IMR-90 (cell line): ENCODE measurements at regions not wholly inside any gene's neighbourhood (a gene's known extent, or its start where the extent isn't known, plus 50 kb on each side); places are given as distances from the start of the nearest gene placed in this dataset.

Experiments used
- ATAC-seq: fragments of 200-7000 bp; cut with Tn5 transposase; 2 replicates; pipeline ENCODE4 v1.9.1; 2020; ENCODE audit warnings: low read depth, mild to moderate bottlenecking, moderate library complexity
- BruUV-seq: library from RNA; stranded (reverse); fragments of 400-500 nt; replicated peaks from 2 replicates; lab custom pipeline; 2021; lab: Mats Ljungman, UMichigan
- CTCF ChIA-PET: fragments of 300-600 bp; formaldehyde crosslinking; extraction: SDS; loops from one replicate; lab custom pipeline; 2021; ENCODE audit warnings: antibody characterized with exemption; lab: Yijun Ruan, JAX
- POLR2A ChIA-PET: fragments of 300-600 bp; sonication (Branson Sonifier 250); formaldehyde crosslinking; loops from one replicate; lab custom pipeline; 2022; ENCODE audit warnings: antibody characterized with exemption; ENCODE audit not compliant: unreplicated experiment; lab: Charles Lee
- DNase-seq: peaks from one replicate; pipeline ENCODE4 v3.0.0; 2013
- H2AFZ ChIP-seq: replicated peaks from 2 replicates; pipeline ENCODE3; 2013; ENCODE audit warnings: low read length, mild to moderate bottlenecking; ENCODE audit not compliant: poor library complexity
- H2AK5ac ChIP-seq: 2 replicates; pipeline ENCODE4 v1.6.1; 2013; ENCODE audit warnings: low read depth, low read length, inconsistent platforms
- H2AK9ac ChIP-seq: replicated peaks from 2 replicates; pipeline ENCODE3; 2013; ENCODE audit warnings: mild to moderate bottlenecking, low read depth, low read length, moderate library complexity; ENCODE audit not compliant: poor library complexity
- H2BK120ac ChIP-seq: 2 replicates; pipeline ENCODE4 v1.6.1; 2013; ENCODE audit warnings: low read depth, low read length, inconsistent platforms
- H2BK15ac ChIP-seq: 3 replicates; pipeline ENCODE4 v1.6.1; 2013; ENCODE audit warnings: low read depth, low read length, inconsistent platforms
- H2BK20ac ChIP-seq: 2 replicates; pipeline ENCODE4 v1.6.1; 2013; ENCODE audit warnings: low read depth, mild to moderate bottlenecking, inconsistent platforms, low read length, moderate library complexity
- H2BK5ac ChIP-seq: 2 replicates; pipeline ENCODE4 v1.6.1; 2013; ENCODE audit warnings: mild to moderate bottlenecking, low read depth, low read length, inconsistent platforms; ENCODE audit not compliant: poor library complexity, severe bottlenecking
- H3K14ac ChIP-seq: replicated peaks from 2 replicates; pipeline ENCODE4 v1.6.1; 2013; ENCODE audit warnings: low read depth, low read length, inconsistent platforms
- H3K18ac ChIP-seq: 2 replicates; pipeline ENCODE4 v1.6.1; 2013; ENCODE audit warnings: low read depth, low read length, control low read depth
- H3K23ac ChIP-seq: 2 replicates; pipeline ENCODE4 v1.6.1; 2013; ENCODE audit warnings: low read depth, low read length, inconsistent platforms
- H3K27ac ChIP-seq: 2 replicates; pipeline ENCODE4 v1.5.1; 2013; ENCODE audit warnings: mild to moderate bottlenecking, control low read depth, low read length; ENCODE audit not compliant: insufficient read depth
- H3K27me3 ChIP-seq: 2 replicates; pipeline ENCODE4 v1.6.1; 2013; ENCODE audit warnings: low read length; ENCODE audit not compliant: control insufficient read depth, insufficient read depth
- H3K36me3 ChIP-seq: 2 replicates; pipeline ENCODE4 v1.6.1; 2013; ENCODE audit warnings: low read length, mixed read lengths; ENCODE audit not compliant: control insufficient read depth, insufficient read depth
- H3K4ac ChIP-seq: 2 replicates; pipeline ENCODE4 v1.6.1; 2013; ENCODE audit warnings: low read depth, low read length, inconsistent platforms
- H3K4me1 ChIP-seq: 2 replicates; pipeline ENCODE4 v1.6.1; 2013; ENCODE audit warnings: low read length, mixed read lengths; ENCODE audit not compliant: control insufficient read depth, insufficient read depth
- H3K4me2 ChIP-seq: 2 replicates; pipeline ENCODE4 v1.6.1; 2013; ENCODE audit warnings: low read depth, mild to moderate bottlenecking, control low read depth, low read length, moderate library complexity
- H3K4me3 ChIP-seq: 2 replicates; pipeline ENCODE4 v1.5.1; 2013; ENCODE audit warnings: low read depth, mild to moderate bottlenecking, control low read depth, low read length, moderate library complexity; ENCODE audit not compliant: insufficient read depth
- H3K56ac ChIP-seq: 2 replicates; pipeline ENCODE4 v1.6.1; 2013; ENCODE audit warnings: low read length, inconsistent platforms; ENCODE audit not compliant: insufficient read depth; ENCODE audit errors: extremely low read depth
- H3K79me1 ChIP-seq, 2 experiments: 2 replicates each; pipeline ENCODE4 v1.6.1; 2013; ENCODE audit warnings: low read length in 2 of 2, inconsistent platforms in 1 of 2, low read depth in 1 of 2
- H3K9ac ChIP-seq: 2 replicates; pipeline ENCODE4 v1.6.1; 2013; ENCODE audit warnings: low read depth, low read length, control low read depth
- H3K9me1 ChIP-seq: 2 replicates; pipeline ENCODE4 v1.6.1; 2013; ENCODE audit warnings: low read length, inconsistent platforms; ENCODE audit not compliant: insufficient read depth
- H3K9me3 ChIP-seq: 2 replicates; pipeline ENCODE4 v1.6.1; 2013; ENCODE audit warnings: low read length; ENCODE audit not compliant: control insufficient read depth, insufficient read depth
- H4K20me1 ChIP-seq: 2 replicates; pipeline ENCODE4 v1.6.1; 2013; ENCODE audit warnings: low read length, inconsistent platforms; ENCODE audit not compliant: insufficient read depth
- H4K5ac ChIP-seq: 2 replicates; pipeline ENCODE4 v1.6.1; 2013; ENCODE audit warnings: mild to moderate bottlenecking, low read depth, low read length, control low read depth
- H4K8ac ChIP-seq, 2 experiments: 2 replicates each; pipeline ENCODE4 v1.6.1; 2013; ENCODE audit warnings: low read depth in 2 of 2, low read length in 2 of 2, control low read depth in 1 of 2, inconsistent platforms in 1 of 2
- H4K91ac ChIP-seq: 2 replicates; pipeline ENCODE4 v1.6.1; 2013; ENCODE audit warnings: low read depth, low read length, inconsistent platforms; ENCODE audit not compliant: insufficient read depth
- CEBPB ChIP-seq: IDR thresholded peaks from 2 replicates; pipeline ENCODE4 v1.6.1; 2012; ENCODE audit warnings: low read depth, low read length, improper control_type of control experiment
- POLR2A ChIP-seq: IDR thresholded peaks from 2 replicates; pipeline ENCODE4 v1.6.1; 2012; ENCODE audit warnings: mild to moderate bottlenecking, low read depth, low read length
- WGBS, 2 experiments: methylation state at CpG; one replicate each; pipeline versions ENCODE4 v1.1.5 to v1.1.7; 2013; ENCODE audit warnings: missing lambda C conversion rate in 2 of 2; ENCODE audit not compliant: insufficient read length in 1 of 2; ENCODE audit errors: extremely low coverage in 2 of 2; 5-methylcytosine and 5-hydroxymethylcytosine counted together
- dilution Hi-C: fragments of 300-500 bp; cut with HindIII; formaldehyde crosslinking; loops from one replicate; pipeline ENCODE4 v1.14.3; 2018; ENCODE audit warnings: low sequenced_read_pairs; ENCODE audit not compliant: unreplicated experiment
- in situ Hi-C: fragments of 300-500 bp; cut with MboI; formaldehyde crosslinking; loops from 3 replicates; pipeline ENCODE4 v1.14.3; 2019; ENCODE audit warnings: low sequenced_read_pairs, inconsistent platforms, mixed read lengths
- intact Hi-C: fragments of 100-400 bp; cut with micrococcal nuclease; formaldehyde crosslinking; loops from 2 replicates; pipeline ENCODE4 v1.10.0; 2022
- TF ChIP-seq, protein P1 (sequence below): fragments of 150-350 bp; IDR thresholded peaks from 2 replicates; pipeline ENCODE4 v1.6.1; 2016; ENCODE audit warnings: low read depth, mild to moderate bottlenecking, low read length, moderate library complexity, borderline replicate concordance

DNA sequence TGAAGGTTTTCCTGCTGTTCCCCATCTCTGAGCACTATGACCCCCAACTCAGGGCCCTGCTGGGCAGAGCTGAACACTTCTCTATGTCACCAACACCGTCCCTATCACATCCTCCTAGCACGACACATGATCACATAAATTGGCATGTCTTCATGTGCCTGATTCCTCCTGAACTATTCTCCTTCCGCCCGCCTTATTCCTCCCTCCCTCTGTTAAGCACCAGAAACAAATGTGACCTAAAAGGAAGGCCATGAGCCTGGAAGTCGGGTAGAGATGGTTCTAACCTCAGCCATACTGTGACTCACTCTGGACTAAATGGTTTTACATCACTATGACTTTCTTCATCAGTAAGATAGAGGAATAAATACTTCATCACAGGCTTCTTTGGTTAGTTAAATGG lies 80.8 kb upstream of the DYNLRB2 start:
- ChIA-PET POLR2A (no interaction called here), CTCF (no interaction called here)
- Histone ChIP-seq H3K56ac (no peak overlapping the region), H3K4me1 (no peaks in the 10 kb centered on the region), H3K36me3 (no peaks in the 10 kb centered on the region), H3K4me2 (no peak overlapping the region), H4K20me1 (no peaks in the 10 kb centered on the region), H2BK20ac (no peak overlapping the region), H3K4ac (no peak overlapping the region), H3K9me1 (no peaks in the 10 kb centered on the region), H3K9ac (no peak overlapping the region), H2BK120ac (no peak overlapping the region), H3K18ac (no peak overlapping the region), H2AFZ (no peak overlapping the region), H2AK5ac (no peak overlapping the region), H3K9me3 (no peaks in the 10 kb centered on the region), H3K23ac (no peak overlapping the region), H2BK15ac (no peak overlapping the region), H3K27ac (no peak overlapping the region), H3K79me1 (no peaks in the 10 kb centered on the region), H4K91ac (no peak overlapping the region), H2AK9ac (no peak overlapping the region), H4K8ac (no peak overlapping the region), H4K5ac (no peak overlapping the region), H3K4me3 (no peak overlapping the region), H2BK5ac (no peak overlapping the region), H3K14ac (no peak overlapping the region), H3K27me3 (no peaks in the 10 kb centered on the region)
- no peak for TF ChIP-seq CEBPB
- TF ChIP-seq, protein P1, sequence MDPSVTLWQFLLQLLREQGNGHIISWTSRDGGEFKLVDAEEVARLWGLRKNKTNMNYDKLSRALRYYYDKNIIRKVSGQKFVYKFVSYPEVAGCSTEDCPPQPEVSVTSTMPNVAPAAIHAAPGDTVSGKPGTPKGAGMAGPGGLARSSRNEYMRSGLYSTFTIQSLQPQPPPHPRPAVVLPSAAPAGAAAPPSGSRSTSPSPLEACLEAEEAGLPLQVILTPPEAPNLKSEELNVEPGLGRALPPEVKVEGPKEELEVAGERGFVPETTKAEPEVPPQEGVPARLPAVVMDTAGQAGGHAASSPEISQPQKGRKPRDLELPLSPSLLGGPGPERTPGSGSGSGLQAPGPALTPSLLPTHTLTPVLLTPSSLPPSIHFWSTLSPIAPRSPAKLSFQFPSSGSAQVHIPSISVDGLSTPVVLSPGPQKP = no peak
- no peak for TF ChIP-seq POLR2A
- ATAC-seq (no peak), DNase-seq (no peak)
- intact Hi-C loops (no loop called here), dilution Hi-C loops (no loop called here), in situ Hi-C loops (no loop called here)
- no TSS peak for BruUV-seq
- WGBS, 2 experiments = no CpG with 5 or more reads among the region's 5 CpGs
